ENCODE measurements at regions not wholly inside any gene's neighbourhood (a gene's known extent, or its start where the extent isn't known, plus 50 kb on each side); places are given as distances from the start of the nearest gene placed in this dataset.

- intact Hi-C loops (cut with micrococcal nuclease) = no loop called here
- TF ChIP-seq CTCF (IDR thresholded peaks at IDR 0.05) = no peak
- ChIA-PET POLR2A (no interaction called here), CTCF (no interaction called here)
- Mint-ChIP-seq H3K27me3 (no peaks in the 10 kb centered on the region), H3K27ac (no peak overlapping the region), H3K4me3 (no peak overlapping the region), H3K36me3 (ENCODE audit: low read depth) (no peaks in the 10 kb centered on the region), H3K4me1 (no peaks in the 10 kb centered on the region), H3K9me3 (no peaks in the 10 kb centered on the region)
- ATAC-seq (ENCODE audit: low read depth) (no peak), DNase-seq (no peak)
Measured at GRCh38 chr20:55882910-55883309, 122.4 kb downstream of the CBLN4 start.

GRCh38 chr20:55882286-55882685 is 123.0 kb downstream of the CBLN4 start:
- no peaks in the 10 kb centered on the region for H3K9me3 Mint-ChIP-seq
- intact Hi-C loops (cut with micrococcal nuclease) = no loop called here
- no peak for ATAC-seq (ENCODE audit: low read depth)
- no peak for DNase-seq
- CTCF ChIA-PET = no interaction called here
- POLR2A ChIA-PET = no interaction called here
- no peak overlapping the region for H3K27ac Mint-ChIP-seq
- no peaks in the 10 kb centered on the region for H3K36me3 Mint-ChIP-seq (ENCODE audit: low read depth)
- no peaks in the 10 kb centered on the region for H3K27me3 Mint-ChIP-seq
- no peak overlapping the region for H3K4me3 Mint-ChIP-seq
- TF ChIP-seq CTCF (IDR thresholded peaks at IDR 0.05) = no peak
- no peaks in the 10 kb centered on the region for H3K4me1 Mint-ChIP-seq

- no peaks in the 10 kb centered on the region for H3K27me3 Mint-ChIP-seq
- intact Hi-C loops (cut with micrococcal nuclease) = no loop called here
- no peaks in the 10 kb centered on the region for H3K9me3 Mint-ChIP-seq
- ATAC-seq (ENCODE audit: low read depth) (no peak), DNase-seq (no peak)
- ChIA-PET POLR2A (no interaction called here), CTCF (no interaction called here)
- H3K4me3 Mint-ChIP-seq = no peak overlapping the region
- H3K27ac Mint-ChIP-seq = no peak overlapping the region
- no peaks in the 10 kb centered on the region for H3K4me1 Mint-ChIP-seq
- no peaks in the 10 kb centered on the region for H3K36me3 Mint-ChIP-seq (ENCODE audit: low read depth)
- no peak for TF ChIP-seq CTCF (IDR thresholded peaks at IDR 0.05)
Measured at GRCh38 chr20:55881204-55881603, 124.1 kb downstream of the CBLN4 start.

GRCh38 chr20:55880361-55880760 is 125.0 kb downstream of the CBLN4 start:
- ATAC-seq (ENCODE audit: low read depth) (no peak), DNase-seq (no peak)
- no peaks in the 10 kb centered on the region for H3K9me3 Mint-ChIP-seq
- TF ChIP-seq CTCF (IDR thresholded peaks at IDR 0.05) = no peak
- ChIA-PET POLR2A (no interaction called here), CTCF (no interaction called here)
- H3K27ac Mint-ChIP-seq = no peak overlapping the region
- intact Hi-C loops (cut with micrococcal nuclease) = no loop called here
- no peaks in the 10 kb centered on the region for H3K4me1 Mint-ChIP-seq
- no peak overlapping the region for H3K4me3 Mint-ChIP-seq
- H3K36me3 Mint-ChIP-seq (ENCODE audit: low read depth) = no peaks in the 10 kb centered on the region
- H3K27me3 Mint-ChIP-seq = no peaks in the 10 kb centered on the region

GRCh38 chr20:55855052-55855451 is 150.3 kb downstream of the CBLN4 start:
- ATAC-seq (ENCODE audit: low read depth) (no peak), DNase-seq (no peak)
- Mint-ChIP-seq H3K27ac (no peak overlapping the region), H3K4me1 (no peaks in the 10 kb centered on the region), H3K9me3 (peaks cover 7% of the 10 kb centered on the region), H3K36me3 (ENCODE audit: low read depth) (no peaks in the 10 kb centered on the region), H3K4me3 (no peak overlapping the region), H3K27me3 (no peaks in the 10 kb centered on the region)
- POLR2A ChIA-PET = no interaction called here
- no peak for TF ChIP-seq CTCF (IDR thresholded peaks at IDR 0.05)
- CTCF ChIA-PET = no interaction called here
- intact Hi-C loops (cut with micrococcal nuclease) = no loop called here

Data from activated B cell treated with CpG ODN at 0.5 μM for 24 hours (primary cell).